ENCODE measurements at regions not wholly inside any gene's neighbourhood (a gene's known extent, or its start where the extent isn't known, plus 50 kb on each side); places are given as distances from the start of the nearest gene placed in this dataset.

GRCh38 chr16:73864868-73865267, 431.7 kb upstream of the PSMD7 start:
- no peak for TF ChIP-seq CTCF (conservative IDR thresholded peaks at IDR 0.05; ENCODE audit: low read depth, low read length)
- TF ChIP-seq RAD21 (IDR thresholded peaks at IDR 0.05; ENCODE audit: low read length) = no peak
- TF ChIP-seq USF2 (IDR thresholded peaks at IDR 0.05; ENCODE audit: low read depth, low read length) = no peak
